Activated B cell treated with CpG ODN at 0.5 μM for 24 hours (primary cell): ENCODE measurements at regions not wholly inside any gene's neighbourhood (a gene's known extent, or its start where the extent isn't known, plus 50 kb on each side); places are given as distances from the start of the nearest gene placed in this dataset.
A peak's percentile ranks its signal among the peaks of the same experiment; 100 is the strongest.
"Not testable (repeated sequence)": the region's sequence is repeated elsewhere in the genome, so short reads cannot be mapped to it uniquely, and the experiment has no call there.

Source experiments
- ATAC-seq: fragments of 200-7000 bp; cut with Tn5 transposase; one replicate; pipeline ENCODE4 v1.10.0; 2021; ENCODE audit warnings: low read depth, mild to moderate bottlenecking, moderate library complexity
- CTCF ChIA-PET: fragments of 350-600 bp; sonication (Branson Sonifier 250); formaldehyde crosslinking; loops from one replicate; lab custom pipeline; 2021; ENCODE audit warnings: antibody characterized with exemption; lab: Charles Lee
- POLR2A ChIA-PET: fragments of 350-600 bp; sonication (Branson Sonifier 250); formaldehyde crosslinking; loops from one replicate; lab custom pipeline; 2021; ENCODE audit warnings: antibody characterized with exemption; lab: Charles Lee
- DNase-seq: peaks from one replicate; pipeline ENCODE4 v3.0.0; 2022
- H3K27ac Mint-ChIP-seq: one replicate; pipeline ENCODE4 v1.8.0; 2020; ENCODE audit warnings: mixed read lengths
- H3K27me3 Mint-ChIP-seq: one replicate; pipeline ENCODE4 v1.8.0; 2021; ENCODE audit warnings: mixed read lengths
- H3K36me3 Mint-ChIP-seq: one replicate; pipeline ENCODE4 v1.8.0; 2021; ENCODE audit warnings: low read depth, mixed read lengths
- H3K4me1 Mint-ChIP-seq: one replicate; pipeline ENCODE4 v1.8.0; 2021; ENCODE audit warnings: mixed read lengths
- H3K4me3 Mint-ChIP-seq: one replicate; pipeline ENCODE4 v1.8.0; 2020; ENCODE audit warnings: mild to moderate bottlenecking, mixed read lengths
- H3K9me3 Mint-ChIP-seq: one replicate; pipeline ENCODE4 v1.8.0; 2020; ENCODE audit warnings: mixed read lengths
- CTCF ChIP-seq: fragments of 200-600 bp; IDR thresholded peaks from one replicate; pipeline ENCODE4 v1.8.0; 2022; ENCODE audit warnings: antibody characterized with exemption, mild to moderate bottlenecking
- intact Hi-C: fragments of 100-400 bp; cut with micrococcal nuclease; formaldehyde crosslinking; loops from one replicate; pipeline ENCODE4 v1.15.1; 2024

- peaks cover 13% of the 10 kb centered on the region for H3K27me3 Mint-ChIP-seq
- peaks cover 9% of the 10 kb centered on the region for H3K9me3 Mint-ChIP-seq
- no peak overlapping the region for H3K27ac Mint-ChIP-seq
- CTCF ChIA-PET: interaction anchor here (1.0 kb wide), 1 partner anchor 239 kb away, joined by 3 read pairs; no protein-coding TSS in a partner anchor
- ATAC-seq (no peak), DNase-seq (no peak)
- H3K4me1 Mint-ChIP-seq: peaks cover 10% of the 10 kb centered on the region
- no peaks in the 10 kb centered on the region for H3K36me3 Mint-ChIP-seq
- POLR2A ChIA-PET: no interaction called here
- TF ChIP-seq CTCF: no peak
- no peak overlapping the region for H3K4me3 Mint-ChIP-seq
- intact Hi-C loops: no loop called here
Measured at GRCh38 chr14:71165121-71166031, 258.1 kb downstream of the PCNX1 start.

DNA sequence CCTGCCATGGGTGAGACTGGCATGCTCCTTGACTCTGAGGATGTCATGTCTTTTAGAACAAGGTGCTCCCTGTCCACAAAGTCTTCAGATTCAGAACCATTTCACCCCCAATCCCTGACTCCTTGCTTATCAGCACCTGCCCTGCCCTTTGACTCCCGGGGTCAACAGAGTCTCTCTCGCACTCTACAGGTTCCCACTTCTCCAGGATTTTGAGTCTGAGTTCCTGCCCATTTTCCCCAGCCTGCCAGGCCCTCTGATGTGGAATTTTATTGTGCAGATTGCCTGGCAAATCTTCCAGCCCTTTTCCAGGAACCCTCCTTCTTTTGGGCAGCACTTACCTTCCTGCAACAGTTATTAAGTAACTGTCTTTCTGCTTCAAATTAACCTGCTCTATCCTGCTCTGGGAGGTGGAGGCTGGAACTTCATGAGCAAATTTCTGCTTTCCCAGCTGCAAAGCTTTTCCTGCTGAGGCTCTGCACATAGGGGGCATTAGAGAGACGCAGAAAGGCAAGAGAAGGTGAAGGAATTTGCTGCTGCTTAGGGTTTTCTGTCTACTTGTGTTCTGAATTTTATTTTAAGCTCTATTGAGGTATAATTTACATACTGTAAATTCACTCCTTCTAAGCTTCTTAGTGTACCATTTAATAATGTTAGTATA lies 259.1 kb downstream of the PCNX1 start:
- Mint-ChIP-seq H3K4me3 (no peak overlapping the region), H3K27ac (no peak overlapping the region), H3K27me3 (peaks cover 17% of the 10 kb centered on the region), H3K36me3 (no peaks in the 10 kb centered on the region), H3K4me1 (peaks cover 10% of the 10 kb centered on the region), H3K9me3 (peaks cover 2% of the 10 kb centered on the region)
- CTCF ChIA-PET: no interaction called here
- POLR2A ChIA-PET: interaction anchor here (0.6 kb wide), 1 partner anchor 154 kb away, joined by 3 read pairs; the partner anchor contains the start of gene SIPA1L1
- intact Hi-C loops: no loop called here
- DNase-seq: no peak
- TF ChIP-seq CTCF: no peak
- no peak for ATAC-seq

- CTCF ChIA-PET, ATAC-seq, H3K9me3 Mint-ChIP-seq, H3K27ac Mint-ChIP-seq, POLR2A ChIA-PET, H3K4me3 Mint-ChIP-seq, intact Hi-C loops, H3K36me3 Mint-ChIP-seq, DNase-seq, H3K4me1 Mint-ChIP-seq: not testable (repeated sequence)
- peaks cover 20% of the 10 kb centered on the region for H3K27me3 Mint-ChIP-seq
Measured at GRCh38 chr14:71167325-71167950, 260.2 kb downstream of the PCNX1 start.

- not testable (repeated sequence) for H3K27ac Mint-ChIP-seq, ATAC-seq
Measured at GRCh38 chr14:71168161-71168560, 260.9 kb downstream of the PCNX1 start.

GRCh38 chr14:71168564-71169427 lies 261.5 kb downstream of the PCNX1 start:
- H3K4me3 Mint-ChIP-seq: peak overlapping the region; percentile 67
- ATAC-seq (no peak), DNase-seq (no peak)
- CTCF ChIA-PET: no interaction called here
- TF ChIP-seq CTCF: no peak
- intact Hi-C loops: no loop called here
- H3K27ac Mint-ChIP-seq: no peak overlapping the region
- no peaks in the 10 kb centered on the region for H3K36me3 Mint-ChIP-seq
- H3K4me1 Mint-ChIP-seq: peaks cover 10% of the 10 kb centered on the region
- POLR2A ChIA-PET: no interaction called here
- no peaks in the 10 kb centered on the region for H3K9me3 Mint-ChIP-seq
- peaks cover 21% of the 10 kb centered on the region for H3K27me3 Mint-ChIP-seq

More at GRCh38 chr14:71168161-71168560, 260.9 kb downstream of the PCNX1 start:
- H3K27me3 Mint-ChIP-seq: peaks cover 21% of the 10 kb centered on the region
- DNase-seq, intact Hi-C loops, CTCF ChIA-PET, H3K36me3 Mint-ChIP-seq, POLR2A ChIA-PET, H3K4me1 Mint-ChIP-seq, H3K9me3 Mint-ChIP-seq: not testable (repeated sequence)
- peak overlapping the region; percentile 67 for H3K4me3 Mint-ChIP-seq
